ENCODE measurements at regions not wholly inside any gene's neighbourhood (a gene's known extent, or its start where the extent isn't known, plus 50 kb on each side); places are given as distances from the start of the nearest gene placed in this dataset.

- TF ChIP-seq CTCF (conservative IDR thresholded peaks at IDR 0.05) (no peak), EZH2 (IDR thresholded peaks at IDR 0.05; ENCODE audit: low read depth) (no peak)
Observed at GRCh38 chr21:14830307-14830706, 234.5 kb downstream of the NRIP1 start.
